ENCODE measurements at regions not wholly inside any gene's neighbourhood (a gene's known extent, or its start where the extent isn't known, plus 50 kb on each side); places are given as distances from the start of the nearest gene placed in this dataset.

GRCh38 chr17:79220713-79221291 is 146.2 kb downstream of the ENGASE start:
- no peaks in the 10 kb centered on the region for H3K79me2 ChIP-seq (ENCODE audit: low read length)
- no peaks in the 10 kb centered on the region for H3K9me3 ChIP-seq (ENCODE audit: low read length)
- H3K36me3 ChIP-seq (ENCODE audit: insufficient read depth, low read length), result no peaks in the 10 kb centered on the region
- no peak overlapping the region for H2AFZ ChIP-seq (ENCODE audit: low read length)
- H3K9me2 ChIP-seq (replicated peaks; ENCODE audit: insufficient read depth, low read length), result no peaks in the 10 kb centered on the region
- no peak overlapping the region for H3K27ac ChIP-seq (ENCODE audit: low read length)
- no peaks in the 10 kb centered on the region for H3K27me3 ChIP-seq (ENCODE audit: low read length)
- no peaks in the 10 kb centered on the region for H3K4me1 ChIP-seq (ENCODE audit: low read length)
- no peaks in the 10 kb centered on the region for H4K20me1 ChIP-seq (ENCODE audit: insufficient read depth, low read depth, low read length)
- no peak overlapping the region for H3K4me2 ChIP-seq (ENCODE audit: low read depth, low read length, poor library complexity, severe bottlenecking)
- no peak for DNase-seq
- no peak overlapping the region for H3K9ac ChIP-seq (ENCODE audit: low read length)
- no peak overlapping the region for H3K4me3 ChIP-seq (ENCODE audit: low read length)

DNA sequence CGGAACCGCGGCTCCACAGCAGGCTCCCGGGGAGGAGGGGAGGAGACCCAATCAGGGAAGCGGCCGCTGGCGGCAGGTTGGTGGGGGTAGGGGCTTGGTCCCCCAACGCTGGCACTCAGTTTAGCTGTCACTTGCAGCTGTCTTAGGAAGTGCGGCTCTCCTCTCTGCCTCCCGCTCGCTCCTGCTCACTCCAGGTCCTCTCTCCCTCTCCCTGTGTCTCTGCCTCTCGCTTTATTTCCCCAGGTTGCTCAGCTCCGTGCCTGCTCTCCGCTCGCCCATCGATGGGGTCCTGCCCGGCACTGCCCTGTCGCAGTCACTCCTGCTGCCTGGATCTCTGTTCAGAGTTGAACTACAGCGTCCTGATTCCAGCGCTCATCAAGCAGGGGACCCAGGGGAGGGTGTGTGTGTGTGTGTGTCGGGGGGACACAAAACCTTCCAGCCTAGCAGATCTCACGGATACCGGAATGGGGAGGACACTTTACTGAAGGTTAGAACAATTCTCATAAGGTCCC is 145.6 kb downstream of the ENGASE start:
- H3K27ac ChIP-seq (ENCODE audit: low read length), result no peak overlapping the region
- H3K9me3 ChIP-seq (ENCODE audit: low read length), result no peaks in the 10 kb centered on the region
- H3K27me3 ChIP-seq (ENCODE audit: low read length), result no peaks in the 10 kb centered on the region
- no peak overlapping the region for H2AFZ ChIP-seq (ENCODE audit: low read length)
- H3K4me2 ChIP-seq (ENCODE audit: low read depth, low read length, poor library complexity, severe bottlenecking), result no peak overlapping the region
- H3K79me2 ChIP-seq (ENCODE audit: low read length), result no peaks in the 10 kb centered on the region
- no peak overlapping the region for H3K9ac ChIP-seq (ENCODE audit: low read length)
- H3K9me2 ChIP-seq (replicated peaks; ENCODE audit: insufficient read depth, low read length), result no peaks in the 10 kb centered on the region
- H3K4me1 ChIP-seq (ENCODE audit: low read length), result no peaks in the 10 kb centered on the region
- no peak for DNase-seq
- no peak overlapping the region for H3K4me3 ChIP-seq (ENCODE audit: low read length)
- H3K36me3 ChIP-seq (ENCODE audit: insufficient read depth, low read length), result no peaks in the 10 kb centered on the region
- H4K20me1 ChIP-seq (ENCODE audit: insufficient read depth, low read depth, low read length), result no peaks in the 10 kb centered on the region

- H3K27ac ChIP-seq (ENCODE audit: low read length), result no peak overlapping the region
- H3K9ac ChIP-seq (ENCODE audit: low read length), result no peak overlapping the region
- H3K79me2 ChIP-seq (ENCODE audit: low read length), result no peaks in the 10 kb centered on the region
- no peak overlapping the region for H3K4me3 ChIP-seq (ENCODE audit: low read length)
- no peaks in the 10 kb centered on the region for H3K27me3 ChIP-seq (ENCODE audit: low read length)
- no peak for DNase-seq
- no peaks in the 10 kb centered on the region for H3K9me3 ChIP-seq (ENCODE audit: low read length)
- no peak overlapping the region for H2AFZ ChIP-seq (ENCODE audit: low read length)
- H3K4me2 ChIP-seq (ENCODE audit: low read depth, low read length, poor library complexity, severe bottlenecking), result no peak overlapping the region
- H3K9me2 ChIP-seq (replicated peaks; ENCODE audit: insufficient read depth, low read length), result no peaks in the 10 kb centered on the region
- H4K20me1 ChIP-seq (ENCODE audit: insufficient read depth, low read depth, low read length), result no peaks in the 10 kb centered on the region
- no peaks in the 10 kb centered on the region for H3K4me1 ChIP-seq (ENCODE audit: low read length)
- H3K36me3 ChIP-seq (ENCODE audit: insufficient read depth, low read length), result no peaks in the 10 kb centered on the region
These were observed 144.7 kb downstream of the ENGASE start for GRCh38 chr17:79219208-79219935.

GRCh38 chr17:79218825-79219200 is 144.2 kb downstream of the ENGASE start:
- H3K27me3 ChIP-seq (ENCODE audit: low read length), result no peaks in the 10 kb centered on the region
- no peaks in the 10 kb centered on the region for H3K79me2 ChIP-seq (ENCODE audit: low read length)
- H3K27ac ChIP-seq (ENCODE audit: low read length), result no peak overlapping the region
- no peak overlapping the region for H3K4me3 ChIP-seq (ENCODE audit: low read length)
- no peaks in the 10 kb centered on the region for H3K4me1 ChIP-seq (ENCODE audit: low read length)
- H4K20me1 ChIP-seq (ENCODE audit: insufficient read depth, low read depth, low read length), result no peaks in the 10 kb centered on the region
- no peak overlapping the region for H2AFZ ChIP-seq (ENCODE audit: low read length)
- no peak overlapping the region for H3K9ac ChIP-seq (ENCODE audit: low read length)
- DNase-seq, result no peak
- no peaks in the 10 kb centered on the region for H3K9me2 ChIP-seq (replicated peaks; ENCODE audit: insufficient read depth, low read length)
- no peaks in the 10 kb centered on the region for H3K9me3 ChIP-seq (ENCODE audit: low read length)
- no peak overlapping the region for H3K4me2 ChIP-seq (ENCODE audit: low read depth, low read length, poor library complexity, severe bottlenecking)
- H3K36me3 ChIP-seq (ENCODE audit: insufficient read depth, low read length), result no peaks in the 10 kb centered on the region

DNA sequence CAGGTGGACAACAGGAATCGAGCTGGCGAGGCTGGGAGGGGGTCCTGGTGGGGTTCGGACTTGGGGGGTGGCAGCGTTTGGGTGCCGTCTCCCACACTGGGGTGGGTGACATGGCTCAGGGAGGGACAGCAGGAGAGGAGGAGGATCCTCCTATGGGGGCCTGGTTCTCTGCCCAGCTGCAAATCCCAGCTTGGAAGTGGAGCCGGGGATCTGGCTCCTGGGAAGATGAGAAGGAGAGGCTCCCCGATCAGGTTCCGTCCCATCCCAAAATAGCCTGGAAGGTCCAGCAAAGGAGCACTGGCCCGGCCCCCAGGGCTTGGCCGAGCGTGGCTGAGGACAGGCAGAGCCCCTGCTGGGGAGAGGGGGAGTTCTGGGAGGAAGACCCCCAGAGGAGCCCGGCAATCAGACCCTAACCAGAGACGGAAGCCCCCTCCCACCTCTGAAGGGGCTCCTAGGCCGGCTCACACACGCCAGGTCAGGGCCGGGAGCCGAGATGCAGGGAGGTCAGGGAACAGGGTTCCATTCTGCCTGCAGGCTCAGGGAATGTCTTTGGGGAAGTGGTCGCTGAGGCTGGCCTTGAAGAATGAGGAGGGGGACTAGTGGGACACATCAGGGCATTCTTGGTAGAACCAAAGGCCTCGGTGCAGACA is 143.7 kb downstream of the ENGASE start:
- no peaks in the 10 kb centered on the region for H3K27me3 ChIP-seq (ENCODE audit: low read length)

DNA sequence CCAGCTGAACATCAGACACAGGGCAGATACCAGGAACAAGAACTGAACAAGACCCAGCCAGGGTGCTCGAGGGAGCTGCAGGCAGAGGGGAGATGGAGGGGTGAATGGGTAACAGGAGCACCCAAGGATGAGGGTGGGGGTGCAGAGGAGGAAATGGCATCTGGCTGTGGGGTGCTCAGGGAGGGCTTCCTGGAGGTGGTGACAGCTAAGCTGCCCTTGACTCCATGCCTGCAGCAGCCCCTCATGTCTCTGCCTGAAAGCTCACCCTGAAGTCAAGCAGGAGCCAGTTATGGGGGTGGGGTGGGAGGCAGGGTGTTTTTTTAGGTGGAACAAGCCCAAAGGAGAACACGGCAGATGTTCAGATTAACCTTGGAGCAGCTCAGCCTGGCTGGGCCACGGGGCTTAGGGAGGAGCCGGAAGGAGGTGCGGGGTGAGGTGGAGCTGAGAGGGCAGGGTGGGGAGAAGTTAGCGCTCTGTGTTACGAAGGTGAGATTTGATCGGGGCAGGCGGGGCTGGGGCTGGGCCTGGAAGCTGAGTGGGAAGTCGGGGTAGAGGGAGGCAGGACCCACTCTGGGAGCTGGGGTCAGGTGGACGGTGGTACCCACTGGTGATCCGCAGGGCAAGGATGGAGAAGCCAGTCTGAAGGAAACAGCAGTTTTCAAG is 143.0 kb downstream of the ENGASE start:
- Histone ChIP-seq H3K36me3 (ENCODE audit: insufficient read depth, low read length) (no peaks in the 10 kb centered on the region), H3K9me2 (replicated peaks; ENCODE audit: insufficient read depth, low read length) (no peaks in the 10 kb centered on the region), H3K9me3 (ENCODE audit: low read length) (no peaks in the 10 kb centered on the region), H2AFZ (ENCODE audit: low read length) (no peak overlapping the region), H3K4me3 (ENCODE audit: low read length) (no peak overlapping the region), H3K9ac (ENCODE audit: low read length) (no peak overlapping the region), H3K4me1 (ENCODE audit: low read length) (no peaks in the 10 kb centered on the region), H3K79me2 (ENCODE audit: low read length) (no peaks in the 10 kb centered on the region), H3K4me2 (ENCODE audit: low read depth, low read length, poor library complexity, severe bottlenecking) (no peak overlapping the region), H3K27me3 (ENCODE audit: low read length) (no peaks in the 10 kb centered on the region), H4K20me1 (ENCODE audit: insufficient read depth, low read depth, low read length) (no peaks in the 10 kb centered on the region), H3K27ac (ENCODE audit: low read length) (no peak overlapping the region)
- no peak for DNase-seq

More for the DNA sequence above, 143.7 kb downstream of the ENGASE start:
- Histone ChIP-seq H3K9me2 (replicated peaks; ENCODE audit: insufficient read depth, low read length) (no peaks in the 10 kb centered on the region), H3K79me2 (ENCODE audit: low read length) (no peaks in the 10 kb centered on the region), H3K4me3 (ENCODE audit: low read length) (no peak overlapping the region), H2AFZ (ENCODE audit: low read length) (no peak overlapping the region), H3K9ac (ENCODE audit: low read length) (no peak overlapping the region), H3K4me1 (ENCODE audit: low read length) (no peaks in the 10 kb centered on the region), H3K36me3 (ENCODE audit: insufficient read depth, low read length) (no peaks in the 10 kb centered on the region), H3K9me3 (ENCODE audit: low read length) (no peaks in the 10 kb centered on the region), H3K4me2 (ENCODE audit: low read depth, low read length, poor library complexity, severe bottlenecking) (no peak overlapping the region), H4K20me1 (ENCODE audit: insufficient read depth, low read depth, low read length) (no peaks in the 10 kb centered on the region), H3K27ac (ENCODE audit: low read length) (no peak overlapping the region)
- DNase-seq, result no peak

DNA sequence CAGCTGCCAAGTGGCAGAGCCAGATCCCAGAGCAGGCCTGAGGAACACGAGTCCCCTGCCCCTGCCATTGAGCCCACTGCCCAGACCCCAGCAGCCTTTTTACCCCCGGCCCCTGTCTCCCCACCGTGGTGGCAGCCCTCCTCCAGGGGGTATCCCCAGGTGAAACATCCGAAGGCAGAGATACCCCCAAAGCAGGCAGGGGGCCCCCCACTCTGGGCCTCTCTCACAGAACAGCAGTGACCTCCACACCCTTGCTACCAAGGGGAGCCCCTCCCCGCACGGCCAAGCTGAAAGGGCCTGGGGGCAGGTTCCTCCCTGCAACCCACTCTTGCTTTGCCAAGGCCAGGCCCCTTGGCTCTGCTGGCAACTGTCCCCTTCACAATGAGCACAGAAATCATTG is 142.2 kb downstream of the ENGASE start:
- no peaks in the 10 kb centered on the region for H4K20me1 ChIP-seq (ENCODE audit: insufficient read depth, low read depth, low read length)
- H3K9ac ChIP-seq (ENCODE audit: low read length), result no peak overlapping the region
- no peaks in the 10 kb centered on the region for H3K27me3 ChIP-seq (ENCODE audit: low read length)
- no peak overlapping the region for H3K4me2 ChIP-seq (ENCODE audit: low read depth, low read length, poor library complexity, severe bottlenecking)
- H3K4me1 ChIP-seq (ENCODE audit: low read length), result no peaks in the 10 kb centered on the region
- no peaks in the 10 kb centered on the region for H3K36me3 ChIP-seq (ENCODE audit: insufficient read depth, low read length)
- H3K9me2 ChIP-seq (replicated peaks; ENCODE audit: insufficient read depth, low read length), result no peaks in the 10 kb centered on the region
- no peak for DNase-seq
- H2AFZ ChIP-seq (ENCODE audit: low read length), result no peak overlapping the region
- no peaks in the 10 kb centered on the region for H3K9me3 ChIP-seq (ENCODE audit: low read length)
- H3K4me3 ChIP-seq (ENCODE audit: low read length), result no peak overlapping the region
- no peaks in the 10 kb centered on the region for H3K79me2 ChIP-seq (ENCODE audit: low read length)
- no peak overlapping the region for H3K27ac ChIP-seq (ENCODE audit: low read length)

DNA sequence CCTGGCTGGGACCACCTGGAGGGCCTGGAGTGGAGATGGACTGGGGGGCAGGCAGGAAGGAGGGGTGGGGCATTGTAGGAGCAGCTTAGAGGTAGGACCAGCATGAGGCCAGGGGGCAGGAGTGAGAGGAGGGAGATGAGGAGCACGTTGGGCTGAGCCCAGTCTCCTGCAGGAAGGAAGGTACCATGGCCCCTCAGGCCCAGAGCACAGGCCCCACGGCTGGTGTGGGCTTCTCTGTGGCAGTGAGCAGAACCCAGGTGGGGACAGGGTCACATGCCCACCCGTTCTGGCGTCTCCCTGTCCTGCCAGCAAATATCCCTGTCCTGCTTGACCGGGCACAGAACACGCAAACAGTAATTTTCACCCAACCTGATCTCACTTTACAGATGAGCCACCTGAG is 141.8 kb downstream of the ENGASE start:
- Histone ChIP-seq H2AFZ (ENCODE audit: low read length) (no peak overlapping the region), H3K9ac (ENCODE audit: low read length) (no peak overlapping the region), H3K9me3 (ENCODE audit: low read length) (no peaks in the 10 kb centered on the region), H3K27ac (ENCODE audit: low read length) (no peak overlapping the region), H3K36me3 (ENCODE audit: insufficient read depth, low read length) (no peaks in the 10 kb centered on the region), H3K27me3 (ENCODE audit: low read length) (no peaks in the 10 kb centered on the region), H3K4me1 (ENCODE audit: low read length) (no peaks in the 10 kb centered on the region), H3K4me2 (ENCODE audit: low read depth, low read length, poor library complexity, severe bottlenecking) (no peak overlapping the region), H3K9me2 (replicated peaks; ENCODE audit: insufficient read depth, low read length) (no peaks in the 10 kb centered on the region), H3K4me3 (ENCODE audit: low read length) (no peak overlapping the region), H4K20me1 (ENCODE audit: insufficient read depth, low read depth, low read length) (0 out of 2 replicates have a peak, but pooled peaks cover 3% of the 10 kb centered on the region), H3K79me2 (ENCODE audit: low read length) (no peaks in the 10 kb centered on the region)
- DNase-seq, result no peak
